GM12878 (cell line): ENCODE measurements at regions not wholly inside any gene's neighbourhood (a gene's known extent, or its start where the extent isn't known, plus 50 kb on each side); places are given as distances from the start of the nearest gene placed in this dataset.

Experiments used
- ATAC-seq: fragments of 200-7000 bp; cut with Tn5 transposase; 3 replicates; pipeline ENCODE4 v1.9.1; 2020; ENCODE audit warnings: mild to moderate bottlenecking, moderate library complexity
- BruUV-seq: library from RNA; stranded (reverse); fragments of 400-500 nt; replicated peaks from 2 replicates; lab custom pipeline; 2021; lab: Mats Ljungman, UMichigan
- CTCF ChIA-PET: fragments of 300-600 bp; sonication (Branson Sonifier 250); formaldehyde crosslinking; extraction: SDS; loops from one replicate; lab custom pipeline; 2021; ENCODE audit warnings: inconsistent platforms; lab: Yijun Ruan, JAX
- POLR2A ChIA-PET: fragments of 350-600 bp; formaldehyde crosslinking; extraction: SDS; loops from one replicate; lab custom pipeline; 2021; ENCODE audit warnings: inconsistent platforms; lab: Charles Lee
- RAD21 ChIA-PET: fragments of 300-600 bp; sonication (Branson Sonifier 250); formaldehyde crosslinking; loops from one replicate; lab custom pipeline; 2023; ENCODE audit warnings: antibody characterized with exemption; ENCODE audit not compliant: unreplicated experiment; lab: Charles Lee
- SMC1A ChIA-PET: fragments of 300-600 bp; sonication (Branson Sonifier 250); formaldehyde crosslinking; loops from one replicate; lab custom pipeline; 2023; ENCODE audit not compliant: unreplicated experiment, uncharacterized antibody; lab: Charles Lee
- DNase-seq: peaks from one replicate; pipeline ENCODE4 v3.0.0-alpha.2; 2011; ENCODE audit warnings: low read depth, low spot score
- FAIRE-seq: peaks from 3 replicates; lab custom pipeline; 2011; peaks lifted over from hg19 to GRCh38; lab: Jason Lieb, UNC
- H2AFZ ChIP-seq: 2 replicates; pipeline ENCODE4 v1.6.0; 2011; ENCODE audit warnings: low read depth, low read length, control low read depth; ENCODE audit not compliant: control insufficient read depth
- H3K27ac ChIP-seq: 2 replicates; pipeline ENCODE4 v1.5.1; 2011; ENCODE audit warnings: control low read depth; ENCODE audit not compliant: control insufficient read depth, insufficient read depth
- H3K27me3 ChIP-seq, 2 experiments: replicated peaks in 1 of 2; 2 replicates each; pipeline versions ENCODE4 v1.6.0 to v1.6.1; 2011; ENCODE audit warnings: low read length in 1 of 2; ENCODE audit not compliant: control insufficient read depth in 2 of 2, insufficient read depth in 2 of 2
- H3K36me3 ChIP-seq, 2 experiments: 2 replicates each; pipeline ENCODE4 v1.5.1; 2011; ENCODE audit warnings: low read length in 1 of 2; ENCODE audit not compliant: control insufficient read depth in 2 of 2, insufficient read depth in 2 of 2
- H3K4me1 ChIP-seq: 2 replicates; pipeline ENCODE4 v1.6.1; 2011; ENCODE audit warnings: mild to moderate bottlenecking, low read length, moderate library complexity, mixed read lengths; ENCODE audit not compliant: control insufficient read depth, insufficient read depth
- H3K4me2 ChIP-seq: 2 replicates; pipeline ENCODE4 v1.6.0; 2011; ENCODE audit warnings: control low read depth; ENCODE audit not compliant: control insufficient read depth, insufficient read depth
- H3K4me3 ChIP-seq: fragments of 200-600 bp; sonication (generic); 2 replicates; pipeline ENCODE4 v1.5.1; 2016
- H3K79me2 ChIP-seq: 2 replicates; pipeline ENCODE4 v1.6.0; 2011; ENCODE audit warnings: low read length; ENCODE audit not compliant: control insufficient read depth, insufficient read depth
- H3K9ac ChIP-seq: 2 replicates; pipeline ENCODE4 v1.8.0; 2011; ENCODE audit warnings: low read length, control low read depth, mixed read lengths; ENCODE audit not compliant: control insufficient read depth, insufficient read depth
- H3K9me3 ChIP-seq: replicated peaks from 3 replicates; pipeline ENCODE4 v1.5.1; 2011; ENCODE audit warnings: mild to moderate bottlenecking, low read length; ENCODE audit not compliant: control insufficient read depth, insufficient read depth
- H4K20me1 ChIP-seq: 2 replicates; pipeline ENCODE4 v1.6.0; 2011; ENCODE audit not compliant: control insufficient read depth, insufficient read depth
- ATF2 ChIP-seq: IDR thresholded peaks from 2 replicates; pipeline ENCODE4 v1.6.1; 2012; ENCODE audit warnings: low read length, inconsistent platforms
- CREB1 ChIP-seq: IDR thresholded peaks from 2 replicates; pipeline ENCODE4 v1.6.1; 2012; ENCODE audit warnings: low read depth, mild to moderate bottlenecking, inconsistent platforms
- CTCF ChIP-seq, 3 experiments: IDR thresholded peaks in 2 of 3; conservative IDR thresholded peaks in 1 of 3; 2 replicates each; pipeline ENCODE4 v1.5.1; 2011; ENCODE audit warnings: low read depth in 3 of 3, low read length in 3 of 3, mild to moderate bottlenecking in 3 of 3, control low read depth in 2 of 3, moderate library complexity in 2 of 3, inconsistent platforms in 1 of 3, mixed read lengths in 1 of 3; ENCODE audit not compliant: control insufficient read depth in 2 of 3, insufficient read depth in 1 of 3; ENCODE audit errors: extremely low read depth in 1 of 3
- FOXK2 ChIP-seq: fragments of 450-650 bp; IDR thresholded peaks from 2 replicates; pipeline ENCODE4 v1.6.1; 2017; ENCODE audit warnings: mild to moderate bottlenecking, moderate library complexity
- GABPA ChIP-seq: IDR thresholded peaks from 2 replicates; pipeline ENCODE4 v1.6.1; 2014; ENCODE audit warnings: antibody characterized with exemption, low read depth, mild to moderate bottlenecking, inconsistent platforms
- GATAD2B ChIP-seq: fragments of 450-650 bp; conservative IDR thresholded peaks from 2 replicates; pipeline ENCODE4 v1.6.1; 2017; ENCODE audit warnings: low read depth, mild to moderate bottlenecking, moderate library complexity
- IRF3 ChIP-seq: fragments of 450-650 bp; IDR thresholded peaks from 2 replicates; pipeline ENCODE4 v1.6.1; 2014; ENCODE audit warnings: mild to moderate bottlenecking
- LARP7 ChIP-seq: fragments of 450-650 bp; IDR thresholded peaks from 2 replicates; pipeline ENCODE4 v1.6.1; 2017; ENCODE audit warnings: mild to moderate bottlenecking
- NFXL1 ChIP-seq: fragments of 450-650 bp; IDR thresholded peaks from 2 replicates; pipeline ENCODE4 v1.6.1; 2017; ENCODE audit warnings: antibody characterized with exemption, mild to moderate bottlenecking, borderline replicate concordance
- PML ChIP-seq: IDR thresholded peaks from 2 replicates; pipeline ENCODE4 v1.6.1; 2012; ENCODE audit warnings: low read length, inconsistent platforms
- RELB ChIP-seq: fragments of 450-650 bp; IDR thresholded peaks from 2 replicates; pipeline ENCODE4 v1.6.1; 2017; ENCODE audit warnings: low read depth, mild to moderate bottlenecking, moderate library complexity
- SMAD1 ChIP-seq: fragments of 450-650 bp; IDR thresholded peaks from 2 replicates; pipeline ENCODE4 v1.6.1; 2018; ENCODE audit warnings: mild to moderate bottlenecking, low read depth; ENCODE audit not compliant: partially characterized antibody
- WGBS: methylation state at CpG from one replicate; pipeline ENCODE4 v1.1.6; 2016; ENCODE audit warnings: low lambda C conversion rate; ENCODE audit not compliant: insufficient replicate concordance, insufficient coverage; ENCODE audit errors: missing lambda C conversion rate; 5-methylcytosine and 5-hydroxymethylcytosine counted together
- in situ Hi-C: fragments of 300-500 bp; cut with MboI; formaldehyde crosslinking; loops from 9 replicates; pipeline ENCODE4 v1.14.3; 2018; ENCODE audit warnings: mixed read lengths
- intact Hi-C: fragments of 100-400 bp; cut with micrococcal nuclease; formaldehyde crosslinking; loops from one replicate; pipeline ENCODE4 v1.14.2; 2022; ENCODE audit not compliant: unreplicated experiment
- TF ChIP-seq, protein P1 (sequence below): IDR thresholded peaks from 2 replicates; pipeline ENCODE4 v1.6.1; 2011; ENCODE audit warnings: borderline replicate concordance, low read depth, mild to moderate bottlenecking, moderate library complexity, low read length; ENCODE audit not compliant: insufficient read depth, poor library complexity, severe bottlenecking
- TF ChIP-seq, protein P2 (sequence below): IDR thresholded peaks from 2 replicates; pipeline ENCODE4 v1.6.1; 2012; ENCODE audit warnings: mild to moderate bottlenecking, low read depth, low read length

GRCh38 chr10:4391683-4392082, 434.3 kb upstream of the AKR1E2 start:
- Histone ChIP-seq H3K27me3 (no peaks in the 10 kb centered on the region; a peak in 1 of 4 replicates), H3K4me1 (no peaks in the 10 kb centered on the region), H3K9me3 (no peaks in the 10 kb centered on the region), H3K79me2 (no peaks in the 10 kb centered on the region), H4K20me1 (no peaks in the 10 kb centered on the region), H3K27ac (no peak overlapping the region), H3K4me2 (no peak overlapping the region), H2AFZ (no peak overlapping the region), H3K9ac (no peak overlapping the region), H3K36me3 (no peaks in the 10 kb centered on the region), H3K4me3 (no peak overlapping the region)
- in situ Hi-C loops = no loop called here
- 48% methylated on average over 3 of the region's 3 CpGs for WGBS
- SMC1A ChIA-PET = no interaction called here
- DNase-seq (no peak), ATAC-seq (no peak), FAIRE-seq (no peak)
- no TSS peak for BruUV-seq
- CTCF ChIA-PET = no interaction called here
- RAD21 ChIA-PET = no interaction called here
- intact Hi-C loops = no loop called here
- POLR2A ChIA-PET = no interaction called here
- TF ChIP-seq NFXL1 (no peak), CREB1 (no peak), PML (no peak), CTCF (IDR thresholded peaks at IDR 0.05 in 2 of 3, conservative IDR thresholded peaks at IDR 0.05 in 1 of 3; ENCODE audit: control insufficient read depth in 2 of 3, extremely low read depth in 1 of 3, insufficient read depth in 1 of 3, low read depth in 3 of 3, low read length in 3 of 3) (no peak), FOXK2 (no peak), ATF2 (no peak), IRF3 (no peak), GABPA (no peak), SMAD1 (no peak), LARP7 (no peak), GATAD2B (no peak), RELB (no peak)
- TF ChIP-seq, protein P1, sequence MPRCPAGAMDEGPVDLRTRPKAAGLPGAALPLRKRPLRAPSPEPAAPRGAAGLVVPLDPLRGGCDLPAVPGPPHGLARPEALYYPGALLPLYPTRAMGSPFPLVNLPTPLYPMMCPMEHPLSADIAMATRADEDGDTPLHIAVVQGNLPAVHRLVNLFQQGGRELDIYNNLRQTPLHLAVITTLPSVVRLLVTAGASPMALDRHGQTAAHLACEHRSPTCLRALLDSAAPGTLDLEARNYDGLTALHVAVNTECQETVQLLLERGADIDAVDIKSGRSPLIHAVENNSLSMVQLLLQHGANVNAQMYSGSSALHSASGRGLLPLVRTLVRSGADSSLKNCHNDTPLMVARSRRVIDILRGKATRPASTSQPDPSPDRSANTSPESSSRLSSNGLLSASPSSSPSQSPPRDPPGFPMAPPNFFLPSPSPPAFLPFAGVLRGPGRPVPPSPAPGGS = no peak
- TF ChIP-seq, protein P2, sequence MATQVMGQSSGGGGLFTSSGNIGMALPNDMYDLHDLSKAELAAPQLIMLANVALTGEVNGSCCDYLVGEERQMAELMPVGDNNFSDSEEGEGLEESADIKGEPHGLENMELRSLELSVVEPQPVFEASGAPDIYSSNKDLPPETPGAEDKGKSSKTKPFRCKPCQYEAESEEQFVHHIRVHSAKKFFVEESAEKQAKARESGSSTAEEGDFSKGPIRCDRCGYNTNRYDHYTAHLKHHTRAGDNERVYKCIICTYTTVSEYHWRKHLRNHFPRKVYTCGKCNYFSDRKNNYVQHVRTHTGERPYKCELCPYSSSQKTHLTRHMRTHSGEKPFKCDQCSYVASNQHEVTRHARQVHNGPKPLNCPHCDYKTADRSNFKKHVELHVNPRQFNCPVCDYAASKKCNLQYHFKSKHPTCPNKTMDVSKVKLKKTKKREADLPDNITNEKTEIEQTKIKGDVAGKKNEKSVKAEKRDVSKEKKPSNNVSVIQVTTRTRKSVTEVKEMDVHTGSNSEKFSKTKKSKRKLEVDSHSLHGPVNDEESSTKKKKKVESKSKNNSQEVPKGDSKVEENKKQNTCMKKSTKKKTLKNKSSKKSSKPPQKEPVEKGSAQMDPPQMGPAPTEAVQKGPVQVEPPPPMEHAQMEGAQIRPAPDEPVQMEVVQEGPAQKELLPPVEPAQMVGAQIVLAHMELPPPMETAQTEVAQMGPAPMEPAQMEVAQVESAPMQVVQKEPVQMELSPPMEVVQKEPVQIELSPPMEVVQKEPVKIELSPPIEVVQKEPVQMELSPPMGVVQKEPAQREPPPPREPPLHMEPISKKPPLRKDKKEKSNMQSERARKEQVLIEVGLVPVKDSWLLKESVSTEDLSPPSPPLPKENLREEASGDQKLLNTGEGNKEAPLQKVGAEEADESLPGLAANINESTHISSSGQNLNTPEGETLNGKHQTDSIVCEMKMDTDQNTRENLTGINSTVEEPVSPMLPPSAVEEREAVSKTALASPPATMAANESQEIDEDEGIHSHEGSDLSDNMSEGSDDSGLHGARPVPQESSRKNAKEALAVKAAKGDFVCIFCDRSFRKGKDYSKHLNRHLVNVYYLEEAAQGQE = no peak
